ENCODE measurements at regions not wholly inside any gene's neighbourhood (a gene's known extent, or its start where the extent isn't known, plus 50 kb on each side); places are given as distances from the start of the nearest gene placed in this dataset.
"Not testable (repeated sequence)": the region's sequence is repeated elsewhere in the genome, so short reads cannot be mapped to it uniquely, and the experiment has no call there.

DNA sequence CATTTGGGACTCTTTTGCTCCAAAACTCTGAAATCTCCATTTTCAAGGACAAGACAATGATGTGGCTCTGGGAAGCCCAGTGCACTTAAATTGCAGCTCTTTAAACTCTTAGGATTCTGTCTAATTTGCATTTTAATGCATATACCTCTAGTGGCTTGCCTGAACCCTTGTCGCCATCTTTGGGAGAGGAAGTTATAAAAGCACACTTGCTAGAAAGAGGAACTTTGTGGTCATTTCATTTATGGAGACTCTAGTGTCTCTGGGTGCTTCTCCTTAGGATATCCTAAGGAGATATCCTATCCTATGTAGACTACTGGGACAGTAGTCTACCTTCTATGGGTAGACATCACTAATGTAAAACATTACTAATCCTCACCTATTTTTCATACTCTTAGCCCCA is 77.3 kb upstream of the SLC1A3 start:
- no peak for DNase-seq (ENCODE audit: low read depth)

DNA sequence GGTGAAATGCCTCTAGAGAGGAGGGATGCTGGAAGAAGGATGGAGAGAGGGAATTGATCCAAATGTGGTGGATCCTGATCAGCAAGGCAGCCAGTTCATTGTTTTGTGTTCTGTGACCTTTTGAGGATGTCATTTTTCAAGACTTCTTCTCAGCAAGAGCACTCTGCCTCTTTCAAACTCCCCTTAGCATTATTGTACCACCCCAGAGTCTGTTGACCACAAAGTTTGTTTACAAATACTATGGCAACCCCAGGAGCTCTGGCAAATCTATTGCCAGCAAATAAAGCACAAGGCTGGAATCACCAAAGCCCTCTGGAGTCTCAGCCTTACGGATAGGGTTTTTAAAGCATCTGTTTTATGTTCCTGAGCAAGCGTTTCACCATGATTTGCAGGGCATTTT is 76.2 kb upstream of the SLC1A3 start:
- DNase-seq (ENCODE audit: low read depth) = no peak

DNA sequence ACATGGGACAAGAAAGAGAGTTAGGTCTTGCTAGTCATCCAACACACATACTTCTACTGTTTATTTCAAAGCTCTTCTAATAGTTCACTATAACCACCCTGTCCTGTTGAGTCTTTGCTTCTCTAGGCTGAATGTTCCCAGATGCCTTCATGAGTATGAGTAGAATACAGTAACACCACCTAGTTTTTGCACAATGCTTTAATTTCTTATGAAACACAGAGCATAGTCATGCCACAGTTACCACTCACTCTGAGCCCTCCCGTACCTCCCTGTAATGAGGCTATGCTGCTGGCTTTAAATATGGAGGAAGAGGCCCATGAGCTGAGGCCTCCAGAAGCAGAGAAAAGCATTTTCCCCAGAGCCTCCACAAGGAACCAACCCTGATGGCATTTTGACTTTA is 75.0 kb upstream of the SLC1A3 start:
- DNase-seq (ENCODE audit: low read depth) = no peak

DNA sequence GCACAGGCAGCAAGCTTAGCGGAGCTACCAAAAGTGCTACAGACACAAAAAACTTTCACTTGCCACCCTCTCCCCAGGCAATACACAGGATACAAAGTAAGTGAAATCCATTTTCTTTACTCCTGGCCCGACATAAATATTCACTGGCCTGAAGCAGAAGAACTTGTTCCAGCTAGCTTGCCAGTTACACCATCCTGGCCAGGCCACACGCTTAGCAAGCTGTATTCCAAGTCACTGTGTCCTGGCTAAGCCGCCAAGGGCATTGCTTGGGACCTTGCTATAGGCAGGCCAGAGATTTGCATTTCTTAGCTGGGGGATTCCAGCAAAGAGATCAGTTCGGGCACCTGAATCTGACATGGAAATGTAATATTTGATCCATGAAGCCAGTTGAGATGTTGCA is 71.0 kb upstream of the SLC1A3 start:
- no peak for DNase-seq (ENCODE audit: low read depth)

DNA sequence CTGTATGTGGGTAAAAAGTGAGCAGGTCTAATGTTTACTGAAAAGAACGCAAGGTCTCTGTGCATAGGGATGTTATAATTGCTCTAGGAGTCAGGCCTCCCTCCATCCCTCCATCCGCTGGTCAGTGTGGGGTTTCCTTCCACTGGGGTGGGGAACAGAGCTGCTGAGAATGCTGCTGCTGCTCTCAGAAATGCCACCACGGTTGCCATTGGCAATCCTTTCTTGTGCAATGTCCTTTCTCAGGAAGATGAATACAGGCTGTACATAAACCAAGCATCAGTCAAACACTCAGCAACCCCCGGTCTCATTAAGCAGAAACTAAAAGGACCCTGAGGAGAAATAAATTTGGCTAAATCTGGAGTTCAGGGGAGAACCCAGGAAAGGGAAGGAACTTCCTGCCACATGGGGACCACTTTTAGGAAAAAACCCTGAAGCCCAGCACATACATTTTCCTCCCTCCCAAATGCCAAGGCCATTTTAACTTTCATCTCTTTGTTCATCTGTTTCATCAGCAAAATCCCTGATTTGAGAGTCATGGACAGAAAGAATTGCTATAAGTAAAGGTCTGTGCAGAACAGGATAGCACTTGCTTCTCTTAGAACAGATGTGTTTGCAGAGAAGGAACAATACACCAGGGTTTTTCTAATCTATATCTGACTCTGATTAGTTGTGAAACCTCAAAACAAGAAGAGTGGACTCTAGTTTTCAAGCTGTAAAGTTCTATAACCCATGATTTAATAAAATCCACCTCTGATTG is 70.4 kb upstream of the SLC1A3 start:
- DNase-seq (ENCODE audit: low read depth) = no peak

DNA sequence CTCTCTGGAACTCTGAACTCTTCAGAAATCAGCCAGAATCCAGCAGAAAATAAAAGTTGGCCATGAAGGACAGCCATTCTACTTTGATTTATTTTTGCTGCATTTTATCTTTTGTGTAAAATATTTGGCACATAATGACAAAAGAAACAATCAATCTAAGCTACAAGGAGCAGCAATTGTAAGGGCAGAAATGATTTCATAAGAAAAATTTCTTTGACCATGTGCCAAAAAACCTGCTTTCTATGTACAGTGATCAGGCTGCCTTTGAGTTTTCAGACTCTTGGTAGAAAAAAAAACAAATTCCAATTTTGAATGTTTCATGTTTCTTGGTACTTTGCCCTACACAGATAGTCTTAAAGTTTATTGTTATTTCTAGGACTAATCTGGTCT is 69.8 kb upstream of the SLC1A3 start:
- no peak for DNase-seq (ENCODE audit: low read depth)

DNA sequence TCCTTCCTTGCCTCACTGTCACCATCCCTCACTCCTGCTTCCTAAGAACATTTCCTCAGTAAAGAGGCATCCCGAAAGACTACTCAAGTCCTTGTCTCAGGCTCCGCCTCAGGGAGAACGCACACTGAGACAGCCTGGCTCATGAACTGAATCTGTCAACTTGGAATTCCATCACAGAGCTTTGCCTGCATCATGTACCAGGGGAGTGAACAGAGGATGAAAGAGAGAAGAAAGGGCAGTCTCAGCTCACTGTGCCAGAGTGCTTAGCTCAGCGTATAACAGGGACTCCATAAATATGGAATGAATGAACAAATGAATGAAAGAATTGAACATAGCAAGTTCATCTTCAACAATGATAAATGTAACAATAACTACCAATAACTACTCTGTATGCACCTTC is 68.7 kb upstream of the SLC1A3 start:
- DNase-seq (ENCODE audit: low read depth) = no peak

DNA sequence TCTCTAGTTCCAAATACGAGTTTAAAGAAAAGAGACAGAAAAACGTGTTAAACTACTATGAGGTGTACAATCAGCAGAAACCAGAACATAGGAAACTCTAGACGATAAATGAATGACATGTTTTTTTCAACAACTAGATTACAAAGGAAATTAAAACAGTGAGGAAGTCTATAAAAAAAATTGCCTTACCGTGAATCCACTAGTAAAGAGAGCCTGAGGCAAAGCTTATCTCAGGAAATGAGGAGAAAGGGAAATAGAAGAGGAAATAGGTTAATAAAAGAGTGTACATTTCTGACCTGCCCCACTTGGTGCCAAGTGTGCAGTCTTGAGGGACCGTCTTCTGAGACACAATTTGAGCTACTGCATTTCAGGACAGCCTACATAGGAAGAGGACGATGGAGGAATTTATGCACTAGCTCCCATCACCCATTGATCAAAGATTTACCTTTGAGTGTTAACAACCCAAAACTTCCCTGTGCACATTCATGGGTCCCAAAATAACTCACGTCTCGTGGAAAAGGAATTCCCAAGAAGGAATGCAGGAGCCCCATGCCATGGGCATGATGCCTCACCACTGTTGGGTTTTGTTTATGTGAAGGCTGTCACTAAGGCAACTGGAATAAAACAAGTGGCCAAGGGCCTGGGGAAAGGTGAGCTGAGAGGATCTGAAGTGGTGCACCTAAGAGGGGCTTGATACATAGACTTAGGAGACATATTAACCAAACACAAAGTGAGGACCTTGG is 53.6 kb upstream of the SLC1A3 start:
- no peak for DNase-seq (ENCODE audit: low read depth)

DNA sequence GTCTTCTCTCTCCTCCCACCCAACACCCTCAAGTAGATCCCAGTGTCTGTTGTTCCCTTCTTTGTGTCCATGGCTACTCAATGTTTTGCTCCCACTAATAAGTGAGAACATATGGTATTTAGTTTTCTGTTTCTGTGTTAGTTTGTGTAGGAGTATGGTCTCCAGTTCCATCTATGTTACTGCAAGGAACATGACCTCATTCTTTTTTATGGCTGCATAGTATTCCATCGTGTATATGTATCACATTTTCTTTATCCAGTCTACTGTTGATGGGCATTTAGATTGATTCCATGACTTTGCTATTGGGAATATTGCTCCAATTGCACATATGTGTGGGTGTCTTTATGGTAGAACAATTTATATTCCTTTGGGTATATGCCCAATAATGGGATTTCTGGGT is 51.4 kb upstream of the SLC1A3 start:
- not testable (repeated sequence) for DNase-seq (ENCODE audit: low read depth)
